GM12874 (cell line): ENCODE measurements at regions not wholly inside any gene's neighbourhood (a gene's known extent, or its start where the extent isn't known, plus 50 kb on each side); places are given as distances from the start of the nearest gene placed in this dataset.

Experiments used
- CTCF ChIP-seq: IDR thresholded peaks from 2 replicates; pipeline ENCODE4 v1.5.1; 2011; ENCODE audit warnings: low read depth, mild to moderate bottlenecking, control low read depth, low read length, moderate library complexity; ENCODE audit not compliant: insufficient read depth

- no peak for TF ChIP-seq CTCF
Measured at GRCh38 chr5:38149815-38150195, 108.6 kb upstream of the EGFLAM start.

- TF ChIP-seq CTCF, result no peak
Measured at GRCh38 chr5:38148021-38148625, 110.2 kb upstream of the EGFLAM start.

GRCh38 chr5:38143384-38143783 is 115.0 kb upstream of the EGFLAM start:
- no peak for TF ChIP-seq CTCF

GRCh38 chr5:38141665-38142064 is 116.7 kb upstream of the EGFLAM start:
- TF ChIP-seq CTCF, result no peak

GRCh38 chr5:38138574-38138973 is 119.8 kb upstream of the EGFLAM start:
- TF ChIP-seq CTCF, result no peak

- no peak for TF ChIP-seq CTCF
Measured at GRCh38 chr5:38135486-38136039, 122.8 kb upstream of the EGFLAM start.

GRCh38 chr5:38134810-38135209 is 123.5 kb upstream of the EGFLAM start:
- TF ChIP-seq CTCF, result no peak
